Astrocyte (in vitro differentiated cells and primary cell): ENCODE measurements at regions not wholly inside any gene's neighbourhood (a gene's known extent, or its start where the extent isn't known, plus 50 kb on each side); places are given as distances from the start of the nearest gene placed in this dataset.

Experiments used
- DNase-seq: peaks from one replicate; pipeline ENCODE4 v3.0.0-alpha.2; 2010; ENCODE audit warnings: low read depth
- FAIRE-seq: peaks from 2 replicates; lab custom pipeline; 2011; peaks lifted over from hg19 to GRCh38; lab: Jason Lieb, UNC
- H2AFZ ChIP-seq: 2 replicates; pipeline ENCODE4 v1.6.0; 2012; ENCODE audit warnings: low read depth, low read length, inconsistent platforms
- H3K27ac ChIP-seq: 2 replicates; pipeline ENCODE4 v1.5.1; 2011; ENCODE audit warnings: low read depth, low read length, inconsistent platforms
- H3K27me3 ChIP-seq: 2 replicates; pipeline ENCODE4 v1.6.0; 2011; ENCODE audit warnings: low read length, inconsistent platforms; ENCODE audit not compliant: insufficient read depth
- H3K36me3 ChIP-seq: 2 replicates; pipeline ENCODE4 v1.5.1; 2011; ENCODE audit warnings: low read length, inconsistent platforms; ENCODE audit not compliant: insufficient read depth
- H3K4me1 ChIP-seq: 2 replicates; pipeline ENCODE4 v1.5.1; 2011; ENCODE audit warnings: low read length, inconsistent platforms; ENCODE audit not compliant: insufficient read depth
- H3K4me2 ChIP-seq: 2 replicates; pipeline ENCODE4 v1.6.0; 2012; ENCODE audit warnings: low read length, inconsistent platforms
- H3K4me3 ChIP-seq: 2 replicates; pipeline ENCODE4 v1.5.1; 2011; ENCODE audit warnings: low read depth, mild to moderate bottlenecking, low read length, inconsistent platforms; ENCODE audit not compliant: insufficient read depth
- H3K79me2 ChIP-seq: 2 replicates; pipeline ENCODE4 v1.6.0; 2012; ENCODE audit warnings: mild to moderate bottlenecking, low read length, inconsistent platforms; ENCODE audit not compliant: insufficient read depth
- H3K9ac ChIP-seq: 2 replicates; pipeline ENCODE4 v1.6.0; 2012; ENCODE audit warnings: mild to moderate bottlenecking, low read length, inconsistent platforms
- H3K9me3 ChIP-seq: 2 replicates; pipeline ENCODE4 v1.5.1; 2012; ENCODE audit warnings: low read depth, mild to moderate bottlenecking, low read length, inconsistent platforms; ENCODE audit not compliant: insufficient read depth
- H4K20me1 ChIP-seq: 2 replicates; pipeline ENCODE4 v1.6.0; 2012; ENCODE audit warnings: low read length, inconsistent platforms; ENCODE audit not compliant: insufficient read depth
- H3K27ac Mint-ChIP-seq: one replicate; pipeline ENCODE4 v1.8.0; 2021; ENCODE audit warnings: mild to moderate bottlenecking, mixed read lengths; ENCODE audit not compliant: unreplicated experiment
- H3K27me3 Mint-ChIP-seq: one replicate; pipeline ENCODE4 v1.8.0; 2021; ENCODE audit warnings: low read depth, mixed read lengths; ENCODE audit not compliant: unreplicated experiment
- H3K36me3 Mint-ChIP-seq: one replicate; pipeline ENCODE4 v1.8.0; 2021; ENCODE audit warnings: low read depth, mixed read lengths; ENCODE audit not compliant: unreplicated experiment
- H3K4me1 Mint-ChIP-seq: one replicate; pipeline ENCODE4 v1.8.0; 2021; ENCODE audit warnings: low read depth, mixed read lengths; ENCODE audit not compliant: unreplicated experiment
- H3K4me3 Mint-ChIP-seq: one replicate; pipeline ENCODE4 v1.8.0; 2021; ENCODE audit warnings: mild to moderate bottlenecking, moderate library complexity, mixed read lengths; ENCODE audit not compliant: unreplicated experiment
- H3K9me3 Mint-ChIP-seq: one replicate; pipeline ENCODE4 v1.8.0; 2021; ENCODE audit warnings: mild to moderate bottlenecking, mixed read lengths; ENCODE audit not compliant: unreplicated experiment
- CTCF ChIP-seq: IDR thresholded peaks from 2 replicates; pipeline ENCODE4 v1.5.1; 2011; ENCODE audit warnings: low read depth, mild to moderate bottlenecking, inconsistent platforms, low read length, moderate library complexity; ENCODE audit not compliant: insufficient read depth
- EZH2 ChIP-seq: IDR thresholded peaks from 2 replicates; pipeline ENCODE4 v1.6.1; 2012; ENCODE audit warnings: mild to moderate bottlenecking, low read length, inconsistent platforms; ENCODE audit not compliant: insufficient read depth

GRCh38 chr2:22536133-22536532, 848.8 kb upstream of the KLHL29 start:
- DNase-seq (no peak), FAIRE-seq (no peak)
- Histone ChIP-seq H4K20me1 (no peaks in the 10 kb centered on the region), H3K79me2 (no peaks in the 10 kb centered on the region), H3K9ac (no peak overlapping the region), H2AFZ (no peak overlapping the region), H3K4me3 (no peak overlapping the region), H3K36me3 (no peaks in the 10 kb centered on the region), H3K4me1 (no peaks in the 10 kb centered on the region), H3K27ac (no peak overlapping the region), H3K9me3 (peaks cover 8% of the 10 kb centered on the region), H3K27me3 (no peaks in the 10 kb centered on the region), H3K4me2 (no peak overlapping the region)
- H3K9me3 Mint-ChIP-seq, result no peaks in the 10 kb centered on the region
- peaks cover 2% of the 10 kb centered on the region for H3K27me3 Mint-ChIP-seq
- H3K27ac Mint-ChIP-seq, result no peak overlapping the region
- H3K4me1 Mint-ChIP-seq, result no peaks in the 10 kb centered on the region
- TF ChIP-seq EZH2, result no peak
- no peaks in the 10 kb centered on the region for H3K36me3 Mint-ChIP-seq
- H3K4me3 Mint-ChIP-seq, result no peak overlapping the region

GRCh38 chr2:22554453-22554852, 830.5 kb upstream of the KLHL29 start:
- Mint-ChIP-seq H3K36me3 (no peaks in the 10 kb centered on the region), H3K9me3 (no peaks in the 10 kb centered on the region), H3K4me1 (no peaks in the 10 kb centered on the region), H3K27me3 (no peaks in the 10 kb centered on the region), H3K27ac (no peak overlapping the region), H3K4me3 (no peak overlapping the region)
- FAIRE-seq (no peak), DNase-seq (no peak)
- TF ChIP-seq EZH2, result no peak
- no peaks in the 10 kb centered on the region for H3K9me3 ChIP-seq
- H3K79me2 ChIP-seq, result no peaks in the 10 kb centered on the region
- no peak overlapping the region for H3K27ac ChIP-seq
- no peaks in the 10 kb centered on the region for H3K27me3 ChIP-seq
- no peaks in the 10 kb centered on the region for H3K4me1 ChIP-seq
- no peak overlapping the region for H3K9ac ChIP-seq
- no peak overlapping the region for H3K4me2 ChIP-seq
- no peaks in the 10 kb centered on the region for H3K36me3 ChIP-seq
- no peak overlapping the region for H3K4me3 ChIP-seq
- no peak overlapping the region for H2AFZ ChIP-seq
- H4K20me1 ChIP-seq, result no peaks in the 10 kb centered on the region

- Histone ChIP-seq H2AFZ (no peak overlapping the region), H3K9me3 (no peaks in the 10 kb centered on the region), H3K36me3 (no peaks in the 10 kb centered on the region), H3K4me2 (no peak overlapping the region), H3K27me3 (no peaks in the 10 kb centered on the region), H3K79me2 (no peaks in the 10 kb centered on the region), H3K4me3 (no peak overlapping the region), H3K9ac (no peak overlapping the region), H3K27ac (no peak overlapping the region), H4K20me1 (no peaks in the 10 kb centered on the region), H3K4me1 (no peaks in the 10 kb centered on the region)
- H3K4me1 Mint-ChIP-seq, result no peaks in the 10 kb centered on the region
- no peak for DNase-seq
- no peaks in the 10 kb centered on the region for H3K27me3 Mint-ChIP-seq
- no peak overlapping the region for H3K27ac Mint-ChIP-seq
- no peak overlapping the region for H3K4me3 Mint-ChIP-seq
- no peaks in the 10 kb centered on the region for H3K9me3 Mint-ChIP-seq
- TF ChIP-seq CTCF (no peak), EZH2 (no peak)
- H3K36me3 Mint-ChIP-seq, result no peaks in the 10 kb centered on the region
- no peak for FAIRE-seq
Observed at GRCh38 chr2:22557406-22557805, 827.6 kb upstream of the KLHL29 start.
